ENCODE measurements at regions not wholly inside any gene's neighbourhood (a gene's known extent, or its start where the extent isn't known, plus 50 kb on each side); places are given as distances from the start of the nearest gene placed in this dataset.
A peak's percentile ranks its signal among the peaks of the same experiment; 100 is the strongest.

DNA sequence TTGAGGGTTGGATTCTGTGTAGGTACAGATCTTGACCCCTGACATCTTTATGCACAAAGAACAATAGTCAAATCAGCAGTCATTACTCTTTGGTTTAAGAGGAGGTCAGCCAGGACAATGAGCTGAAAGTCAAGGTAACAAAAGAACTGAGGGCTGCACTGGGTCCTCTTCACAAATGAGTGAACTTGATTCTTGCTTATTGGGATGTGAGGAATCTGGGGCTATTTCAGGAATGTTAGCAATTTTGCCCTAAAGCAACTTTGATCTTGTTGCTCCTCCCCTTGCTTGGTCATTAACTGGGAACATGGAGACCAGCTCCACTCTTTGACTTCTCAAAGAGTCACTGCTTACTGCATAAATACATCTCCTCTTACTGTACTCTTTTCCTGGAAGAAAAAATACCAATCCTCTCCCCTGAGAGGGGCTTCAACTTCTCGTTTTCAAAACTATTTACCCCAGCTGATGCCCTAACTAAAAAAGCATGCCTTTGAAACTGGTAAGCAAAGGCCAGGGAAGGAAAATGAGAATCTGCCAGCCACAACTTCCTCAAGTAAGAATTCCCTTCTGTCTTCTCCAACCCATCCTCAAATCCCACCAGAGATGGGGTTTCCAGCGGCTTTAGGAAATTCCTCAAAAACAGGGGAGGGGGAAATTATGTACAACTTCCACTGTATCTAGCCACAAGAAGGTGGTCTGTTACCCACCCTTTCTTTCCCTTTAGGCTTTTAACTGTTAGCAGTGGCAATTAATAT, 368.3 kb downstream of the ENC1 start:
- Mint-ChIP-seq H3K4me1 (ENCODE audit: low read depth) (peaks cover 1% of the 10 kb centered on the region), H3K9me3 (ENCODE audit: low read depth) (no peaks in the 10 kb centered on the region), H3K36me3 (ENCODE audit: insufficient read depth) (no peaks in the 10 kb centered on the region), H3K27ac (peak overlapping the region; percentile 39), H3K4me3 (ENCODE audit: low read depth) (no peak overlapping the region), H3K27me3 (no peaks in the 10 kb centered on the region)
- TF ChIP-seq CTCF (IDR thresholded peaks at IDR 0.05; ENCODE audit: unreplicated experiment), result no peak
- DNase-seq (ENCODE audit: low spot score, unreplicated experiment), result no peak

GRCh38 chr5:74268297-74268696, 372.2 kb downstream of the ENC1 start:
- no peak for TF ChIP-seq CTCF (IDR thresholded peaks at IDR 0.05; ENCODE audit: unreplicated experiment)
- no peak overlapping the region for H3K4me3 Mint-ChIP-seq (ENCODE audit: low read depth)
- H3K4me1 Mint-ChIP-seq (ENCODE audit: low read depth), result no peaks in the 10 kb centered on the region
- no peaks in the 10 kb centered on the region for H3K27me3 Mint-ChIP-seq
- no peak for DNase-seq (ENCODE audit: low spot score, unreplicated experiment)
- H3K36me3 Mint-ChIP-seq (ENCODE audit: insufficient read depth), result no peaks in the 10 kb centered on the region
- no peak overlapping the region for H3K27ac Mint-ChIP-seq
- peaks cover 3% of the 10 kb centered on the region for H3K9me3 Mint-ChIP-seq (ENCODE audit: low read depth)

DNA sequence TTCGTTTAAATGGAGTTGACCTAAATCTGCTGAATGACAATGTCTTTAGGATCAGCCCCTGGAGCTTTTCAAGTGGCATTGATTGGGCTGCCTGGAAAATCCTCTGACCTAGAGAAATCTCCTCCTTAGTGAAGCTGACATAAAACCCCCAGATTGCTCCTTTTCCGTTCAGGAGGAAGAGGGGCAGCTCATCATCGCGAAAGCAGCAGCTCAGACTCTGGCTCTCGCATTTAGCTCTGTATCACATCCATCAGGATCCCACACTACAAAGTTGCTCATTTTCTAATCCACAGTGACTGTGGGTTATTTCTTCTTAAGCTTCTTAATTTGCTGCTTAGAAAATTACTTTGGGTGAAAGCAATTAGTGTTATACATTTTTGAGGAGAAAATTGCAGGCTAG, 373.7 kb downstream of the ENC1 start:
- H3K27me3 Mint-ChIP-seq, result no peaks in the 10 kb centered on the region
- peaks cover 3% of the 10 kb centered on the region for H3K9me3 Mint-ChIP-seq (ENCODE audit: low read depth)
- TF ChIP-seq CTCF (IDR thresholded peaks at IDR 0.05; ENCODE audit: unreplicated experiment), result no peak
- H3K27ac Mint-ChIP-seq, result no peak overlapping the region
- DNase-seq (ENCODE audit: low spot score, unreplicated experiment), result no peak
- no peaks in the 10 kb centered on the region for H3K36me3 Mint-ChIP-seq (ENCODE audit: insufficient read depth)
- no peak overlapping the region for H3K4me3 Mint-ChIP-seq (ENCODE audit: low read depth)
- H3K4me1 Mint-ChIP-seq (ENCODE audit: low read depth), result no peaks in the 10 kb centered on the region

- Mint-ChIP-seq H3K36me3 (ENCODE audit: insufficient read depth) (no peaks in the 10 kb centered on the region), H3K27ac (no peak overlapping the region), H3K4me1 (ENCODE audit: low read depth) (no peaks in the 10 kb centered on the region), H3K4me3 (ENCODE audit: low read depth) (no peak overlapping the region), H3K27me3 (no peaks in the 10 kb centered on the region), H3K9me3 (ENCODE audit: low read depth) (peaks cover 3% of the 10 kb centered on the region)
- no peak for TF ChIP-seq CTCF (IDR thresholded peaks at IDR 0.05; ENCODE audit: unreplicated experiment)
- no peak for DNase-seq (ENCODE audit: low spot score, unreplicated experiment)
Observed at GRCh38 chr5:74266132-74266531, 374.4 kb downstream of the ENC1 start.

DNA sequence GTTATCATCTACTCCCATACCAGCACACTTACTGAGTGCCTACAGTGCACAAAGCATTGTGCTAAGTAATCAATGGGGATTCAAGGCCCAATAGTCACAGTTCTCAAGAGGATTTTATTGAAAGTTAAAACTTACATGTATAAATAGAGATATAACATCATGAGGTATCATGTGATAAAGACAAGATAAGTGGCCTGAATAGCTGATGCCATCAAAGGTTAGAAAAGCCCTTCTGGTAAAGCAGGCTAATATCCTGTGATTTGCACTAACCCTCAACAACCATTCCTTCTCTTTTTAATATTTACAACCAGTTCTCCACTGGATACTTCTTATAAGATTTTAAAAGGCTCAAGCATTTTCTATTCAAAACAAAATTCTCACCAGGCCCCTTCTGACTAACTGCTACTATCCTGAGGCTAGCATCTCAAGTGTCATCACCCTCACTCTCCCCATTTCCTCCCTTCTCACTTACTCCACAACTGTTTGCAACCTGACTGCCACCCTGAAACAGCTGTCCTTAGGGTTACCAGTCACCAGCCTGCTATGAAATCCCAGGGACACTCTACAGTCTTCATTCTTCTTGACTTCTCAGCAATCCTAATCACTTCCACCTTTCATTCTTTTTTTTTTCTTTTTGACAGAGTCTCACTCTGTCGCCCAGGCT, 377.9 kb downstream of the ENC1 start:
- Mint-ChIP-seq H3K27me3 (peaks cover 19% of the 10 kb centered on the region), H3K9me3 (ENCODE audit: low read depth) (peaks cover 3% of the 10 kb centered on the region), H3K4me3 (ENCODE audit: low read depth) (no peak overlapping the region), H3K27ac (no peak overlapping the region), H3K4me1 (ENCODE audit: low read depth) (peaks cover 4% of the 10 kb centered on the region), H3K36me3 (ENCODE audit: insufficient read depth) (no peaks in the 10 kb centered on the region)
- DNase-seq (ENCODE audit: low spot score, unreplicated experiment), result no peak
- no peak for TF ChIP-seq CTCF (IDR thresholded peaks at IDR 0.05; ENCODE audit: unreplicated experiment)
